Fibroblast of lung (primary cell): ENCODE measurements at regions not wholly inside any gene's neighbourhood (a gene's known extent, or its start where the extent isn't known, plus 50 kb on each side); places are given as distances from the start of the nearest gene placed in this dataset.

Experiments used
- DNase-seq, 2 donors: peaks; one replicate each; pipeline versions ENCODE4 v3.0.0 to v3.0.0-alpha.2; 2010; ENCODE audit warnings: low read depth in 2 of 2
- H2AFZ ChIP-seq: 2 replicates; pipeline ENCODE4 v1.5.1; 2012; ENCODE audit warnings: low read length, control low read depth, inconsistent platforms
- H3K27ac ChIP-seq: 2 replicates; pipeline ENCODE4 v1.5.1; 2011; ENCODE audit warnings: low read length, control low read depth; ENCODE audit not compliant: insufficient read depth
- H3K27me3 ChIP-seq: 2 replicates; pipeline ENCODE4 v1.5.1; 2011; ENCODE audit warnings: mild to moderate bottlenecking, low read length; ENCODE audit not compliant: control insufficient read depth, insufficient read depth
- H3K36me3 ChIP-seq: 2 replicates; pipeline ENCODE4 v1.5.1; 2011; ENCODE audit warnings: low read length; ENCODE audit not compliant: control insufficient read depth, insufficient read depth
- H3K4me1 ChIP-seq: 2 replicates; pipeline ENCODE4 v1.5.1; 2011; ENCODE audit warnings: low read length; ENCODE audit not compliant: control insufficient read depth, insufficient read depth; ENCODE audit errors: extremely low read depth
- H3K4me2 ChIP-seq: 2 replicates; pipeline ENCODE4 v1.5.1; 2011; ENCODE audit warnings: low read length, control low read depth; ENCODE audit not compliant: insufficient read depth; ENCODE audit errors: extremely low read depth
- H3K4me3 ChIP-seq, 4 experiments: fragments of 200-600 bp in 1 of 4; sonication (generic) in 1 of 4; replicated peaks in 1 of 4; 2 replicates each; pipeline ENCODE4 v1.5.1; 2011 to 2016; ENCODE audit warnings: low read length in 4 of 4, low read depth in 3 of 4, mild to moderate bottlenecking in 3 of 4, control low read depth in 2 of 4, inconsistent platforms in 1 of 4, mixed read lengths in 1 of 4; ENCODE audit not compliant: insufficient read depth in 1 of 4; ENCODE audit errors: control extremely low read depth in 1 of 4
- H3K79me2 ChIP-seq: 2 replicates; pipeline ENCODE4 v1.5.1; 2012; ENCODE audit warnings: mild to moderate bottlenecking, low read length, inconsistent platforms; ENCODE audit not compliant: control insufficient read depth, insufficient read depth
- H3K9ac ChIP-seq: 2 replicates; pipeline ENCODE4 v1.5.1; 2011; ENCODE audit warnings: mild to moderate bottlenecking, low read length, control low read depth; ENCODE audit not compliant: insufficient read depth
- H3K9me3 ChIP-seq: 2 replicates; pipeline ENCODE4 v1.5.1; 2012; ENCODE audit warnings: low read depth, low read length; ENCODE audit not compliant: control insufficient read depth, insufficient read depth
- H4K20me1 ChIP-seq: 2 replicates; pipeline ENCODE4 v1.5.1; 2011; ENCODE audit warnings: low read length; ENCODE audit not compliant: control insufficient read depth, insufficient read depth; ENCODE audit errors: extremely low read depth
- EZH2 ChIP-seq: IDR thresholded peaks from 2 replicates; pipeline ENCODE4 v1.5.1; 2012; ENCODE audit warnings: low read length, control low read depth, mild to moderate bottlenecking; ENCODE audit errors: missing control alignments
- TF ChIP-seq, protein P1 (sequence below), 2 donors: IDR thresholded peaks in 1 of 2; conservative IDR thresholded peaks in 1 of 2; 1 replicate in 1 of 2; 2 replicates in 1 of 2; pipeline ENCODE4 v1.5.1; 2011 to 2012; ENCODE audit warnings: low read length in 2 of 2, control low read depth in 1 of 2, inconsistent platforms in 1 of 2, low read depth in 1 of 2, mild to moderate bottlenecking in 1 of 2

- Histone ChIP-seq H3K4me2 (no peak overlapping the region), H2AFZ (no peak overlapping the region), H3K4me3 (no peak overlapping the region), H4K20me1 (no peaks in the 10 kb centered on the region), H3K4me1 (no peaks in the 10 kb centered on the region), H3K79me2 (no peaks in the 10 kb centered on the region), H3K9ac (no peak overlapping the region), H3K36me3 (no peaks in the 10 kb centered on the region), H3K27ac (no peak overlapping the region), H3K9me3 (no peaks in the 10 kb centered on the region), H3K27me3 (no peaks in the 10 kb centered on the region)
- DNase-seq = no peak
- no peak for TF ChIP-seq EZH2
- TF ChIP-seq, protein P1, sequence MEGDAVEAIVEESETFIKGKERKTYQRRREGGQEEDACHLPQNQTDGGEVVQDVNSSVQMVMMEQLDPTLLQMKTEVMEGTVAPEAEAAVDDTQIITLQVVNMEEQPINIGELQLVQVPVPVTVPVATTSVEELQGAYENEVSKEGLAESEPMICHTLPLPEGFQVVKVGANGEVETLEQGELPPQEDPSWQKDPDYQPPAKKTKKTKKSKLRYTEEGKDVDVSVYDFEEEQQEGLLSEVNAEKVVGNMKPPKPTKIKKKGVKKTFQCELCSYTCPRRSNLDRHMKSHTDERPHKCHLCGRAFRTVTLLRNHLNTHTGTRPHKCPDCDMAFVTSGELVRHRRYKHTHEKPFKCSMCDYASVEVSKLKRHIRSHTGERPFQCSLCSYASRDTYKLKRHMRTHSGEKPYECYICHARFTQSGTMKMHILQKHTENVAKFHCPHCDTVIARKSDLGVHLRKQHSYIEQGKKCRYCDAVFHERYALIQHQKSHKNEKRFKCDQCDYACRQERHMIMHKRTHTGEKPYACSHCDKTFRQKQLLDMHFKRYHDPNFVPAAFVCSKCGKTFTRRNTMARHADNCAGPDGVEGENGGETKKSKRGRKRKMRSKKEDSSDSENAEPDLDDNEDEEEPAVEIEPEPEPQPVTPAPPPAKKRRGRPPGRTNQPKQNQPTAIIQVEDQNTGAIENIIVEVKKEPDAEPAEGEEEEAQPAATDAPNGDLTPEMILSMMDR (conservative IDR thresholded peaks at IDR 0.05 in 1 of 2, IDR thresholded peaks at IDR 0.05 in 1 of 2; ENCODE audit: low read depth in 1 of 2, low read length in 2 of 2) = no peak
Measured at GRCh38 chr7:13563680-13564079, 425.8 kb downstream of the ETV1 start.

DNA sequence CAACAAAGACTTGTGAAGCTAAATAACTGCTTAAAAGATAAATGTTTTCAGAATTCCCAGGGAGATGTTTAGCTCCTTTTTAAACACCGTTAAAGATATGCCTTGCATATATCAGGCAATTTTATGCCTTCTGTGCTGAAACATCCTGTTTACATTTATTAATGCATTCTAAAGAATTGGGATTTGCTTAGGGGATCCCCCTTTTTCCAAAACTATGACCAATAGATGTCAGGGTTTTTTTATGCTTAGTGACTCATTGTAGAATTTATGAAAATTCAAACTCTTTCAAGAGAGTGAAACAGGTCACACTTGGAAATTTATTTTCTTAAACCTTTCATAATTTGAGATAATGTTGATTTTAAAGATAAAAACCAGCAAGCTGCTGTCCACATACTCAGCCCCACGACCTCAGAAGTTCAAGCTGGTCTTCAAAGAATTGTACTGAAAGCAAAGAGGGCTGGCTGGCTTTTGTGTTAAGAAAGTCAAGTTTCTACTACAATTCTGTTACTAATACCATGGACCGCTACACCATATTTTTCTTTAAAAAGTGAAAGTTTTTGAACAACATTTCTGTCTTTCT, 411.8 kb downstream of the ETV1 start:
- TF ChIP-seq EZH2 = no peak
- TF ChIP-seq, protein P1 (conservative IDR thresholded peaks at IDR 0.05 in 1 of 2, IDR thresholded peaks at IDR 0.05 in 1 of 2; ENCODE audit: low read depth in 1 of 2, low read length in 2 of 2) = no peak

GRCh38 chr7:13578294-13578693, 411.2 kb downstream of the ETV1 start:
- H3K79me2 ChIP-seq = no peaks in the 10 kb centered on the region
- H3K4me1 ChIP-seq = no peaks in the 10 kb centered on the region
- TF ChIP-seq EZH2 = no peak
- H3K9me3 ChIP-seq = no peaks in the 10 kb centered on the region
- H3K27me3 ChIP-seq = no peaks in the 10 kb centered on the region
- H3K4me2 ChIP-seq = no peak overlapping the region
- H3K27ac ChIP-seq = no peak overlapping the region
- H4K20me1 ChIP-seq = no peaks in the 10 kb centered on the region
- DNase-seq = no peak
- H3K4me3 ChIP-seq = no peak overlapping the region
- H2AFZ ChIP-seq = no peak overlapping the region
- no peak overlapping the region for H3K9ac ChIP-seq
- H3K36me3 ChIP-seq = no peaks in the 10 kb centered on the region

More for the DNA sequence above, 411.8 kb downstream of the ETV1 start:
- H3K4me1 ChIP-seq = no peaks in the 10 kb centered on the region
- no peak overlapping the region for H3K4me3 ChIP-seq
- H2AFZ ChIP-seq = no peak overlapping the region
- no peak overlapping the region for H3K27ac ChIP-seq
- no peaks in the 10 kb centered on the region for H3K79me2 ChIP-seq
- H3K4me2 ChIP-seq = no peak overlapping the region
- H4K20me1 ChIP-seq = no peaks in the 10 kb centered on the region
- H3K36me3 ChIP-seq = no peaks in the 10 kb centered on the region
- no peaks in the 10 kb centered on the region for H3K9me3 ChIP-seq
- no peak overlapping the region for H3K9ac ChIP-seq
- peak in 1 of 2 donors; percentile 10 for DNase-seq
- no peaks in the 10 kb centered on the region for H3K27me3 ChIP-seq
